ENCODE measurements at regions not wholly inside any gene's neighbourhood (a gene's known extent, or its start where the extent isn't known, plus 50 kb on each side); places are given as distances from the start of the nearest gene placed in this dataset.

GRCh38 chr5:135170500-135170899 lies 136.5 kb upstream of the PITX1 start:
- TF ChIP-seq, protein P1, sequence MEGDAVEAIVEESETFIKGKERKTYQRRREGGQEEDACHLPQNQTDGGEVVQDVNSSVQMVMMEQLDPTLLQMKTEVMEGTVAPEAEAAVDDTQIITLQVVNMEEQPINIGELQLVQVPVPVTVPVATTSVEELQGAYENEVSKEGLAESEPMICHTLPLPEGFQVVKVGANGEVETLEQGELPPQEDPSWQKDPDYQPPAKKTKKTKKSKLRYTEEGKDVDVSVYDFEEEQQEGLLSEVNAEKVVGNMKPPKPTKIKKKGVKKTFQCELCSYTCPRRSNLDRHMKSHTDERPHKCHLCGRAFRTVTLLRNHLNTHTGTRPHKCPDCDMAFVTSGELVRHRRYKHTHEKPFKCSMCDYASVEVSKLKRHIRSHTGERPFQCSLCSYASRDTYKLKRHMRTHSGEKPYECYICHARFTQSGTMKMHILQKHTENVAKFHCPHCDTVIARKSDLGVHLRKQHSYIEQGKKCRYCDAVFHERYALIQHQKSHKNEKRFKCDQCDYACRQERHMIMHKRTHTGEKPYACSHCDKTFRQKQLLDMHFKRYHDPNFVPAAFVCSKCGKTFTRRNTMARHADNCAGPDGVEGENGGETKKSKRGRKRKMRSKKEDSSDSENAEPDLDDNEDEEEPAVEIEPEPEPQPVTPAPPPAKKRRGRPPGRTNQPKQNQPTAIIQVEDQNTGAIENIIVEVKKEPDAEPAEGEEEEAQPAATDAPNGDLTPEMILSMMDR (IDR thresholded peaks at IDR 0.05): no peak
- no peak for TF ChIP-seq POLR2A (IDR thresholded peaks at IDR 0.05)

All from esophagus squamous epithelium (tissue), 4 donors.